Tibial nerve (tissue), 4 donors: ENCODE measurements at regions not wholly inside any gene's neighbourhood (a gene's known extent, or its start where the extent isn't known, plus 50 kb on each side); places are given as distances from the start of the nearest gene placed in this dataset.
A peak's percentile ranks its signal among the peaks of the same experiment; 100 is the strongest.
"Not testable (repeated sequence)": the region's sequence is repeated elsewhere in the genome, so short reads cannot be mapped to it uniquely, and the experiment has no call there.

Experiments used
- DNase-seq, 2 donors: peaks; one replicate each; pipeline ENCODE4 v3.0.0-alpha.2; 2019; ENCODE audit warnings: low spot score in 2 of 2
- H3K27ac ChIP-seq, 4 donors: fragments of 200-600 bp; sonication (generic) in 3 of 4; one replicate each; pipeline ENCODE4 v1.5.1; 2017 to 2019; ENCODE audit warnings: mild to moderate bottlenecking in 1 of 4
- H3K27me3 ChIP-seq, 2 donors: fragments of 200-600 bp; sonication (generic) in 1 of 2; one replicate each; pipeline versions ENCODE4 v1.5.1 to v1.6.0; 2017 to 2019
- H3K36me3 ChIP-seq, 3 donors: fragments of 200-600 bp; sonication (generic); one replicate each; pipeline ENCODE4 v1.5.1; 2018 to 2019
- H3K4me1 ChIP-seq, 4 donors: fragments of 200-600 bp; sonication (generic) in 3 of 4; one replicate each; pipeline ENCODE4 v1.5.1; 2017 to 2019
- H3K4me3 ChIP-seq, 4 donors: fragments of 200-600 bp; sonication (generic) in 3 of 4; one replicate each; pipeline ENCODE4 v1.5.1; 2017 to 2019; ENCODE audit warnings: mild to moderate bottlenecking in 1 of 4, moderate library complexity in 1 of 4
- H3K9me3 ChIP-seq, 4 donors: fragments of 200-600 bp; sonication (generic) in 3 of 4; one replicate each; pipeline ENCODE4 v1.5.1; 2017 to 2019
- EP300 ChIP-seq, 2 donors: sonication (generic); formaldehyde crosslinking; IDR thresholded peaks; one replicate each; pipeline ENCODE4 v1.6.1; 2017; ENCODE audit warnings: antibody characterized with exemption in 2 of 2, mild to moderate bottlenecking in 1 of 2
- POLR2A ChIP-seq, 2 donors: fragments of 450-650 bp; IDR thresholded peaks; one replicate each; pipeline ENCODE4 v1.6.1; 2017; ENCODE audit warnings: antibody characterized with exemption in 2 of 2, mild to moderate bottlenecking in 2 of 2, moderate library complexity in 2 of 2
- WGBS, 2 donors: methylation state at CpG; one replicate each; pipeline ENCODE4 v1.1.5; 2018; 5-methylcytosine and 5-hydroxymethylcytosine counted together
- TF ChIP-seq, protein P1 (sequence below), 5 experiments: fragments of 200-600 bp in 3 of 5; fragments of 450-650 bp in 2 of 5; sonication (generic) in 3 of 5; IDR thresholded peaks; one replicate each; pipeline ENCODE4 v1.5.1; 2016 to 2019; ENCODE audit warnings: antibody characterized with exemption in 5 of 5, mild to moderate bottlenecking in 3 of 5, moderate library complexity in 2 of 5

DNA sequence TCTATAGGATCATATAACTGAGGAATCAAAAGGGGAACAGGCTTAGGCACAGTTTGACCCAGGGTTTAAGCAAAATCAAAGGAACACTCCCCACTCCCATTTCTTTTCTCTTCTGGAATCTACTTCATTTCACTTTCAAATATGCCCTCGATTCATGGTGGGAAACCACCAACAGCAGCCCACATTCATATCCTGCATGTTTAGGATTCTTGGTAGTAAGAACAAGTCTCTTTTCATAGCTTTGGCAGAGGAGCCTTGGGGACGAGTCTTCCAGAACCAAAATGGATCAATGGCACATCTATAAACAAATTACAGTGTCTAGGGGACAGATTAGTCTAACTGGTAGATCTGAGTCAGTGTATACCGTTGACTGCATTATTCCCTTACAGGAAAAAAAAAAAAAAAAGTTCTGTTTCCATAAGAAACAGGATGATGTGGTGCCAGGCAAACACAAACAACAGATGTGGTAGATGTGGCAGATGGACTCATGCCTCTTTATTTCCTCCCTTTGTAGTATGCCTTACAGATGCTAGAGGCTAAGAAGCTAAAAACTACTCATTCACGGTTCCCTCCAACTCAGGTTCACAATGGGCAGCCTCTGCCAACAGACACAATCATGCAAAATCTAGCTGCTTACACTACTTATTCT, 578.3 kb upstream of the ADAMTS9 start:
- Histone ChIP-seq H3K27me3 (no peaks in the 10 kb centered on the region), H3K4me3 (no peak overlapping the region), H3K4me1 (peaks cover 0 to 32% (median 6%) of the 10 kb centered on the region in 4 donors), H3K9me3 (peaks cover 0 to 3% (median 0%) of the 10 kb centered on the region in 4 donors), H3K27ac (peak overlapping the region; percentile 26 to 88 (median 70)), H3K36me3 (no peaks in the 10 kb centered on the region)
- TF ChIP-seq, protein P1, sequence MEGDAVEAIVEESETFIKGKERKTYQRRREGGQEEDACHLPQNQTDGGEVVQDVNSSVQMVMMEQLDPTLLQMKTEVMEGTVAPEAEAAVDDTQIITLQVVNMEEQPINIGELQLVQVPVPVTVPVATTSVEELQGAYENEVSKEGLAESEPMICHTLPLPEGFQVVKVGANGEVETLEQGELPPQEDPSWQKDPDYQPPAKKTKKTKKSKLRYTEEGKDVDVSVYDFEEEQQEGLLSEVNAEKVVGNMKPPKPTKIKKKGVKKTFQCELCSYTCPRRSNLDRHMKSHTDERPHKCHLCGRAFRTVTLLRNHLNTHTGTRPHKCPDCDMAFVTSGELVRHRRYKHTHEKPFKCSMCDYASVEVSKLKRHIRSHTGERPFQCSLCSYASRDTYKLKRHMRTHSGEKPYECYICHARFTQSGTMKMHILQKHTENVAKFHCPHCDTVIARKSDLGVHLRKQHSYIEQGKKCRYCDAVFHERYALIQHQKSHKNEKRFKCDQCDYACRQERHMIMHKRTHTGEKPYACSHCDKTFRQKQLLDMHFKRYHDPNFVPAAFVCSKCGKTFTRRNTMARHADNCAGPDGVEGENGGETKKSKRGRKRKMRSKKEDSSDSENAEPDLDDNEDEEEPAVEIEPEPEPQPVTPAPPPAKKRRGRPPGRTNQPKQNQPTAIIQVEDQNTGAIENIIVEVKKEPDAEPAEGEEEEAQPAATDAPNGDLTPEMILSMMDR (IDR thresholded peaks at IDR 0.05): no peak
- no peak for TF ChIP-seq EP300 (IDR thresholded peaks at IDR 0.05)
- WGBS, 2 donors: 28 to 45% methylated on average over 4 of the region's 4 CpGs
- no peak for DNase-seq

DNA sequence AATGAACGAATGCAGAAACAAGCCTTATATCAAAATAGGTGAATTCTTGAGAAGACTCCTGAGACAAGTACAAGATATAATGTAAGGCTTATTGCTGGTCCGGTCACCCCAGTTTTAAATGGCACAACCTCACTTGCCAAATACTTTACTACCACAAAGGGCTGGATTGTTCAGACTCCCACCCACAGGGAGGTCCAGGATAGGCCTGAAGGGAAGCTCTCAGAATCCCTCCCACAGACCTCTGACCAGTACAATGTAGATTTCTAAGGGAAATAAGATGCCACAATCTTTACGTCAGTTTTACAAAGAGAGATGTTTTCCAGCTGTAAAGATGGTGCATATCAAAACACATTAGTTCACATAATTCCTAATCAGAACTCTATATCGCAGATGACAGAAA, 577.7 kb upstream of the ADAMTS9 start:
- Histone ChIP-seq H3K4me3 (no peak overlapping the region), H3K27ac (peak overlapping the region; percentile 26 to 88 (median 75)), H3K4me1 (peaks cover 0 to 32% (median 6%) of the 10 kb centered on the region in 4 donors), H3K9me3 (peaks cover 0 to 3% (median 0%) of the 10 kb centered on the region in 4 donors), H3K36me3 (no peaks in the 10 kb centered on the region), H3K27me3 (no peaks in the 10 kb centered on the region)
- WGBS, 2 donors: 42 to 47% methylated on average over 4 of the region's 4 CpGs
- no peak for DNase-seq
- TF ChIP-seq EP300 (IDR thresholded peaks at IDR 0.05) (peak in 1 of 2 donors; percentile 63), POLR2A (IDR thresholded peaks at IDR 0.05) (peak in 1 of 2 donors; percentile 9)
- TF ChIP-seq, protein P1 (IDR thresholded peaks at IDR 0.05): no peak

DNA sequence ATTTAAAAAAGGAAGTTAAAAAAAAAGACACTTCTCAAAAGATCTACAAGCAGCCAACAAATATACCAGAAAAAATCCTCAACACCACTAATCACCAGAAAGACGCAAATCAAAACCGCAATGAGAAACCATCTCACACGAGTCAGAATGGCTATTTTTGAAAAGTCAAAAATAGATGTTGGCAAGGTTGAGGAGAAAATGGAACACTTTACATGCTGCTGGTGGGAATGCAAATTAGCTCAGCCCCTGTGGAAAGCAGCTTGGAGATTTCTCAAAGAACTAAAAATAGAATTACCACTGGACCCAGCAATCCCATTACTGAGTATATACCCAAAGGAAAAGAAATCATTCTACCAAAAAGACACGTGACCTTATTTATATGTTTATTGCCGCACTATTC, 574.7 kb upstream of the ADAMTS9 start:
- Histone ChIP-seq H3K27ac (peak overlapping the region in 2 of 4 donors; percentile 31 to 85), H3K36me3 (no peaks in the 10 kb centered on the region), H3K9me3 (peaks cover 0 to 3% (median 0%) of the 10 kb centered on the region in 4 donors), H3K4me3 (no peak overlapping the region), H3K27me3 (no peaks in the 10 kb centered on the region), H3K4me1 (peaks cover 0 to 23% (median 1%) of the 10 kb centered on the region in 4 donors)
- no peak for DNase-seq
- TF ChIP-seq EP300 (IDR thresholded peaks at IDR 0.05): no peak
- no peak for TF ChIP-seq POLR2A (IDR thresholded peaks at IDR 0.05)
- TF ChIP-seq, protein P1 (IDR thresholded peaks at IDR 0.05): no peak
- 70 to 77% methylated on average over 5 of the region's 5 CpGs for WGBS, 2 donors

DNA sequence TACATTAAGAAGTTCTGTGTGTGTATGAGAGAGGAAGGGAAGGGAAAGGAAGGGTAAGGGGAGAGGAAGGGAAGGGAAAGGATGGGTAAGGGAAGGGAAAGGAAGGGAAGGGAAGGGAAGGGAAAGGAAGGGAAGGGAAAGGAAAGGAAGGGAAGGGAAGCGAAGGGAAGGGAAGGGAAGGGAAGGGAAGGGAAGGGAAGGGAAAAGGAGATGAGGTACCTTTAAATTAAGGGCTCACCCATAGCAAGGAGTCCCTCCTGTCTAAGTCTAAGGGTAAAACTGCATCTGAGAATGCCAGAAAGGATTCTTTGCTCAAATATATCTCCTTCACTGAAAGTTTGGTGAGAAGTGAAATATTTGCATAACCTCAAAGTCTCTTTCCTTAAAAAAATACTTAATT, 572.1 kb upstream of the ADAMTS9 start:
- TF ChIP-seq POLR2A (IDR thresholded peaks at IDR 0.05) (no peak), EP300 (IDR thresholded peaks at IDR 0.05) (no peak)
- TF ChIP-seq, protein P1 (IDR thresholded peaks at IDR 0.05): no peak

DNA sequence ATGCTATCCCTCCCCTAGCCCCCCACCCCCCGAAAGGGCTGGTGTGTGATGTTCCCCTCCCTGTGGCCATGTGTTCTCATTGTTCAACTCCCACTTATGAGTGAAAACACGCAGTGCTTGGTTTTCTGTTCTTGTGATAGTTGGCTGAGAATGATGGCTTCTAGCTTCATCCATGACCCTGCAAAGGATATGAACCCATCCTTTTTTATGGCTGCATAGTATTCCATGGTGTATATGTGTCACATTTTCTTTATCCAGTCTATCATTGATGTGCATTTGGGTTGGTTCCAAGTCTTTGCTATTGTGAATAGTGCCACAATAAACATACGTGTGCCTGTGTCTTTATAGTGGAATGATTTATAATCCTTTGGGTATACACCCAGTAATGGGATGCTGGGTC, 565.1 kb upstream of the ADAMTS9 start:
- H3K27me3 ChIP-seq, H3K4me1 ChIP-seq, H3K27ac ChIP-seq, H3K4me3 ChIP-seq, H3K9me3 ChIP-seq, DNase-seq, H3K36me3 ChIP-seq: not testable (repeated sequence)
- WGBS, 2 donors: 94% methylated on average over 3 of the region's 3 CpGs

More for the DNA sequence above, 572.1 kb upstream of the ADAMTS9 start:
- H3K9me3 ChIP-seq: peaks cover 0 to 3% (median 0%) of the 10 kb centered on the region in 4 donors
- H3K27ac ChIP-seq: peak overlapping the region in 1 of 4 donors; percentile 15
- 38 to 84% methylated on average over 1 of the region's 1 CpG for WGBS, 2 donors
- H3K27me3 ChIP-seq: no peaks in the 10 kb centered on the region
- peaks cover 0 to 9% (median 0%) of the 10 kb centered on the region in 4 donors for H3K4me1 ChIP-seq
- H3K4me3 ChIP-seq: no peak overlapping the region
- H3K36me3 ChIP-seq: no peaks in the 10 kb centered on the region
- no peak for DNase-seq
